H1 (cell line): ENCODE measurements at regions not wholly inside any gene's neighbourhood (a gene's known extent, or its start where the extent isn't known, plus 50 kb on each side); places are given as distances from the start of the nearest gene placed in this dataset.

Experiments used
- CTCF ChIA-PET: fragments of 300-600 bp; sonication (Branson Sonifier 250); formaldehyde crosslinking; loops from one replicate; lab custom pipeline; 2021; ENCODE audit not compliant: partially characterized antibody; lab: Charles Lee
- POLR2A ChIA-PET: fragments of 300-600 bp; sonication (Branson Sonifier 250); formaldehyde crosslinking; loops from one replicate; lab custom pipeline; 2021; ENCODE audit warnings: inconsistent platforms; ENCODE audit not compliant: partially characterized antibody; lab: Charles Lee
- DNase-seq, 2 experiments: peaks; one replicate each; pipeline versions ENCODE4 v3.0.0 to v3.0.0-alpha.2; 2010 to 2022; ENCODE audit warnings: low spot score in 2 of 2, low read depth in 1 of 2, mixed read lengths in 1 of 2
- FAIRE-seq: peaks from 2 replicates; lab custom pipeline; 2011; peaks lifted over from hg19 to GRCh38; lab: Jason Lieb, UNC
- H2AFZ ChIP-seq: 2 replicates; pipeline ENCODE4 v1.8.1; 2012; ENCODE audit warnings: low read length, inconsistent platforms
- H2AK5ac ChIP-seq: 2 replicates; pipeline ENCODE4 v1.6.1; 2013; ENCODE audit warnings: low read depth, low read length
- H2BK120ac ChIP-seq: replicated peaks from 2 replicates; pipeline ENCODE3; 2013; ENCODE audit warnings: low read depth, low read length, inconsistent platforms
- H2BK12ac ChIP-seq: 2 replicates; pipeline ENCODE4 v1.6.1; 2013; ENCODE audit warnings: low read depth, low read length
- H2BK15ac ChIP-seq: 2 replicates; pipeline ENCODE4 v1.6.1; 2013; ENCODE audit warnings: low read length
- H2BK20ac ChIP-seq: 2 replicates; pipeline ENCODE4 v1.6.1; 2013; ENCODE audit warnings: low read length
- H2BK5ac ChIP-seq: 2 replicates; pipeline ENCODE4 v1.6.1; 2013; ENCODE audit warnings: low read depth, low read length
- H3K14ac ChIP-seq: 2 replicates; pipeline ENCODE4 v1.6.1; 2013; ENCODE audit warnings: inconsistent platforms; ENCODE audit not compliant: insufficient read length
- H3K18ac ChIP-seq: 2 replicates; pipeline ENCODE4 v1.6.1; 2013; ENCODE audit warnings: low read length; ENCODE audit errors: extremely low read depth
- H3K23ac ChIP-seq: 2 replicates; pipeline ENCODE4 v1.6.1; 2013; ENCODE audit warnings: inconsistent platforms; ENCODE audit not compliant: insufficient read length
- H3K23me2 ChIP-seq: 2 replicates; pipeline ENCODE4 v1.6.1; 2013; ENCODE audit warnings: low read depth, low read length
- H3K27ac ChIP-seq: 2 replicates; pipeline ENCODE4 v1.6.1; 2011; ENCODE audit warnings: low read depth, low read length, inconsistent platforms
- H3K27me3 ChIP-seq, 4 experiments: replicated peaks in 1 of 4; 1 replicate in 1 of 4; 2 replicates in 3 of 4; pipeline versions ENCODE4 v1.6.1 to v1.8.1; 2011 to 2013; ENCODE audit warnings: low read length in 3 of 4, mild to moderate bottlenecking in 3 of 4, inconsistent platforms in 2 of 4, mixed read lengths in 2 of 4, moderate library complexity in 1 of 4; ENCODE audit not compliant: control insufficient read depth in 3 of 4, insufficient read depth in 3 of 4; ENCODE audit errors: extremely low read depth in 1 of 4
- H3K36me3 ChIP-seq, 4 experiments: 2 replicates each; pipeline versions ENCODE4 v1.6.1 to v1.8.1; 2011 to 2013; ENCODE audit warnings: mild to moderate bottlenecking in 4 of 4, low read length in 3 of 4, moderate library complexity in 2 of 4, control low read depth in 1 of 4, inconsistent platforms in 1 of 4; ENCODE audit not compliant: insufficient read depth in 4 of 4, control insufficient read depth in 2 of 4
- H3K4ac ChIP-seq: replicated peaks from 2 replicates; pipeline ENCODE3; 2013; ENCODE audit warnings: low read length, low read depth, mixed read lengths, inconsistent platforms; ENCODE audit not compliant: insufficient read length
- H3K4me1 ChIP-seq, 4 experiments: replicated peaks in 1 of 4; 1 replicate in 1 of 4; 2 replicates in 3 of 4; pipeline versions ENCODE4 v1.6.1 to v1.8.1; 2011 to 2013; ENCODE audit warnings: low read length in 3 of 4, inconsistent platforms in 2 of 4, mixed read lengths in 1 of 4; ENCODE audit not compliant: insufficient read depth in 4 of 4, control insufficient read depth in 3 of 4
- H3K4me2 ChIP-seq, 2 experiments: 2 replicates each; pipeline versions ENCODE4 v1.6.1 to v1.8.1; 2011 to 2013; ENCODE audit warnings: low read depth in 2 of 2, low read length in 2 of 2, control low read depth in 1 of 2, inconsistent platforms in 1 of 2, mild to moderate bottlenecking in 1 of 2; ENCODE audit not compliant: insufficient read depth in 1 of 2
- H3K4me3 ChIP-seq, 4 experiments: fragments of 200-600, 300-600 bp in 1 of 4; sonication (generic), shearing (Covaris generic), sonication (Bioruptor Twin) in 1 of 4; 2 replicates each; pipeline versions ENCODE4 v1.5.1 to v1.8.1; 2011 to 2016; ENCODE audit warnings: low read length in 4 of 4, low read depth in 3 of 4, control low read depth in 2 of 4, inconsistent platforms in 2 of 4, mild to moderate bottlenecking in 2 of 4, mixed read lengths in 1 of 4, moderate library complexity in 1 of 4; ENCODE audit not compliant: insufficient read depth in 2 of 4; ENCODE audit errors: extremely low read depth in 1 of 4
- H3K56ac ChIP-seq: replicated peaks from 2 replicates; pipeline ENCODE3; 2013; ENCODE audit warnings: low read depth, mild to moderate bottlenecking, mixed read lengths, low read length, inconsistent platforms; ENCODE audit not compliant: insufficient read length
- H3K79me1 ChIP-seq: 2 replicates; pipeline ENCODE4 v1.6.1; 2013; ENCODE audit warnings: low read depth, low read length, control low read depth
- H3K79me2 ChIP-seq, 2 experiments: 2 replicates each; pipeline versions ENCODE4 v1.6.1 to v1.8.1; 2012 to 2013; ENCODE audit warnings: low read length in 2 of 2, mild to moderate bottlenecking in 2 of 2, inconsistent platforms in 1 of 2; ENCODE audit not compliant: insufficient read depth in 2 of 2, control insufficient read depth in 1 of 2
- H3K9ac ChIP-seq, 4 experiments: replicated peaks in 1 of 4; 1 replicate in 1 of 4; 2 replicates in 3 of 4; pipeline versions ENCODE4 v1.6.1 to v1.8.1; 2011 to 2013; ENCODE audit warnings: low read depth in 3 of 4, low read length in 3 of 4, control low read depth in 2 of 4, mild to moderate bottlenecking in 2 of 4, moderate library complexity in 2 of 4, inconsistent platforms in 1 of 4; ENCODE audit errors: extremely low read depth in 1 of 4
- H3K9me3 ChIP-seq, 2 experiments: 2 replicates each; pipeline versions ENCODE4 v1.6.1 to v1.8.1; 2012 to 2013; ENCODE audit warnings: mild to moderate bottlenecking in 2 of 2, moderate library complexity in 2 of 2, control low read depth in 1 of 2, inconsistent platforms in 1 of 2, low read depth in 1 of 2, low read length in 1 of 2, mixed read lengths in 1 of 2; ENCODE audit not compliant: insufficient read depth in 2 of 2
- H4K20me1 ChIP-seq, 2 experiments: replicated peaks in 1 of 2; 2 replicates each; pipeline versions ENCODE3 to v1.8.1; 2011 to 2013; ENCODE audit warnings: inconsistent platforms in 2 of 2, low read length in 2 of 2, mild to moderate bottlenecking in 1 of 2; ENCODE audit not compliant: insufficient read depth in 2 of 2, control insufficient read depth in 1 of 2
- H4K5ac ChIP-seq: 2 replicates; pipeline ENCODE4 v1.6.1; 2013; ENCODE audit warnings: low read length, low read depth, mixed read lengths, inconsistent platforms; ENCODE audit not compliant: insufficient read length
- H4K8ac ChIP-seq: 2 replicates; pipeline ENCODE4 v1.8.0; 2013; ENCODE audit warnings: mild to moderate bottlenecking, moderate library complexity, low read length, inconsistent platforms; ENCODE audit not compliant: insufficient read depth; ENCODE audit errors: extremely low read depth
- H4K91ac ChIP-seq: replicated peaks from 2 replicates; pipeline ENCODE3; 2013; ENCODE audit warnings: low read length, mixed read lengths, inconsistent platforms; ENCODE audit not compliant: insufficient read length
- CBX8 ChIP-seq: fragments of 300-800, 300-1000 bp; sonication (generic); IDR thresholded peaks from 2 replicates; pipeline ENCODE4 v1.7.1; 2016; ENCODE audit warnings: low read depth, low read length, borderline replicate concordance
- CHD2 ChIP-seq: IDR thresholded peaks from 2 replicates; pipeline ENCODE4 v1.6.1; 2012; ENCODE audit warnings: low read length, improper control_type of control experiment
- CTBP2 ChIP-seq: IDR thresholded peaks from 2 replicates; pipeline ENCODE4 v1.7.0; 2011; ENCODE audit warnings: borderline replicate concordance, mild to moderate bottlenecking, moderate library complexity, mixed read lengths, low read length; ENCODE audit not compliant: insufficient read depth, insufficient read length
- EGR1 ChIP-seq: IDR thresholded peaks from 2 replicates; pipeline ENCODE4 v1.6.1; 2011; ENCODE audit warnings: low read depth, low read length, borderline replicate concordance
- EP300 ChIP-seq, 2 experiments: IDR thresholded peaks; 1 replicate in 1 of 2; 2 replicates in 1 of 2; pipeline ENCODE4 v1.6.1; 2011 to 2012; ENCODE audit warnings: low read depth in 2 of 2, low read length in 2 of 2, mild to moderate bottlenecking in 2 of 2, borderline replicate concordance in 1 of 2, inconsistent platforms in 1 of 2, moderate library complexity in 1 of 2
- EZH2 ChIP-seq: fragments of 200-600 bp; sonication (generic); IDR thresholded peaks from 2 replicates; pipeline ENCODE4 v1.7.1; 2012; ENCODE audit warnings: low read depth, mild to moderate bottlenecking, moderate library complexity, low read length, inconsistent platforms; ENCODE audit not compliant: severe bottlenecking
- FOSL1 ChIP-seq: IDR thresholded peaks from 2 replicates; pipeline ENCODE4 v1.6.1; 2011; ENCODE audit warnings: mild to moderate bottlenecking, low read depth, low read length, moderate library complexity; ENCODE audit not compliant: insufficient read depth
- KDM5A ChIP-seq: fragments of 200-600 bp; IDR thresholded peaks from 2 replicates; pipeline ENCODE4 v1.7.1; 2012; ENCODE audit warnings: mild to moderate bottlenecking, low read length, inconsistent platforms, mixed read lengths
- MAFK ChIP-seq: IDR thresholded peaks from 2 replicates; pipeline ENCODE4 v1.6.1; 2012; ENCODE audit warnings: low read depth, mild to moderate bottlenecking, improper control_type of control experiment, low read length
- NRF1 ChIP-seq: IDR thresholded peaks from 2 replicates; pipeline ENCODE4 v1.6.1; 2011; ENCODE audit warnings: mild to moderate bottlenecking, low read depth, low read length, improper control_type of control experiment
- POLR2A ChIP-seq, 2 experiments: IDR thresholded peaks; 1 replicate in 1 of 2; 2 replicates in 1 of 2; pipeline ENCODE4 v1.6.1; 2011; ENCODE audit warnings: low read depth in 2 of 2, low read length in 2 of 2, mild to moderate bottlenecking in 2 of 2; ENCODE audit errors: control extremely low read depth in 1 of 2
- SAP30 ChIP-seq: fragments of 300-600 bp; sonication (generic); IDR thresholded peaks from 2 replicates; pipeline ENCODE4 v1.7.1; 2012; ENCODE audit warnings: low read length, moderate library complexity, mild to moderate bottlenecking, inconsistent platforms; ENCODE audit not compliant: insufficient read depth, insufficient replicate concordance
- TAF7 ChIP-seq: optimal IDR thresholded peaks from 2 replicates; pipeline ENCODE3; 2011; ENCODE audit warnings: low read depth, mild to moderate bottlenecking, inconsistent platforms, low read length, moderate library complexity, borderline replicate concordance
- TCF12 ChIP-seq: IDR thresholded peaks from 2 replicates; pipeline ENCODE4 v1.6.1; 2011; ENCODE audit warnings: low read depth, mild to moderate bottlenecking, low read length
- TEAD4 ChIP-seq: IDR thresholded peaks from 2 replicates; pipeline ENCODE4 v1.6.1; 2012; ENCODE audit warnings: low read depth, low read length, inconsistent platforms, mixed read lengths
- WGBS, 2 experiments: shearing (Covaris generic) in 1 of 2; methylation state at CpG; one replicate each; pipeline versions ENCODE4 v1.1.6 to v1.1.7; 2013 to 2015; ENCODE audit warnings: low lambda C conversion rate in 2 of 2, mixed read lengths in 2 of 2, inconsistent platforms in 1 of 2, low coverage in 1 of 2, missing lambda C conversion rate in 1 of 2; ENCODE audit not compliant: insufficient replicate concordance in 2 of 2, insufficient coverage in 1 of 2, insufficient read length in 1 of 2; ENCODE audit errors: extremely low coverage in 1 of 2, missing lambda C conversion rate in 1 of 2; 5-methylcytosine and 5-hydroxymethylcytosine counted together

- no peak overlapping the region for H3K56ac ChIP-seq
- H3K18ac ChIP-seq, result no peak overlapping the region
- H3K36me3 ChIP-seq, result no peaks in the 10 kb centered on the region
- ChIA-PET CTCF (interaction anchor here (0.6 kb wide), 1 partner anchor 280 kb away, joined by 4 read pairs; no protein-coding TSS in a partner anchor), POLR2A (no interaction called here)
- no peak overlapping the region for H3K14ac ChIP-seq
- H2BK15ac ChIP-seq, result no peak overlapping the region
- no peak overlapping the region for H2BK5ac ChIP-seq
- no peaks in the 10 kb centered on the region for H3K27me3 ChIP-seq
- no peaks in the 10 kb centered on the region for H4K20me1 ChIP-seq
- no peak overlapping the region for H2BK120ac ChIP-seq
- no peak overlapping the region for H3K9ac ChIP-seq
- no peaks in the 10 kb centered on the region for H3K9me3 ChIP-seq
- H4K5ac ChIP-seq, result no peak overlapping the region
- no peak overlapping the region for H3K4me3 ChIP-seq
- no peak overlapping the region for H3K23ac ChIP-seq
- no peak overlapping the region for H2BK12ac ChIP-seq
- no peak overlapping the region for H2AFZ ChIP-seq
- no peaks in the 10 kb centered on the region for H3K23me2 ChIP-seq
- FAIRE-seq (no peak), DNase-seq (no peak)
- no peak overlapping the region for H2AK5ac ChIP-seq
- H3K27ac ChIP-seq, result no peak overlapping the region
- H2BK20ac ChIP-seq, result no peak overlapping the region
- no peak overlapping the region for H4K91ac ChIP-seq
- no peak overlapping the region for H3K4ac ChIP-seq
- peaks cover 0 to 2% (median 0%) of the 10 kb centered on the region in 4 experiments; a peak in 1 of 7 replicates for H3K4me1 ChIP-seq
- H3K4me2 ChIP-seq, result no peak overlapping the region
- 93% methylated on average over 2 of the region's 2 CpGs; no CpG with 5 or more reads in 1 of the 2 experiments for WGBS, 2 experiments
- H3K79me2 ChIP-seq, result no peaks in the 10 kb centered on the region
- H4K8ac ChIP-seq, result no peak overlapping the region
- H3K79me1 ChIP-seq, result no peaks in the 10 kb centered on the region
- TF ChIP-seq SAP30 (no peak), TAF7 (no peak), CHD2 (no peak), EP300 (IDR thresholded peaks at IDR 0.05; ENCODE audit: borderline replicate concordance in 1 of 2, low read depth in 2 of 2, low read length in 2 of 2) (no peak), KDM5A (no peak), MAFK (no peak), TCF12 (no peak), EGR1 (no peak), CBX8 (no peak), NRF1 (no peak), CTBP2 (no peak), TEAD4 (no peak), POLR2A (IDR thresholded peaks at IDR 0.05; ENCODE audit: control extremely low read depth in 1 of 2, low read depth in 2 of 2, low read length in 2 of 2) (no peak), FOSL1 (no peak), EZH2 (no peak)
Measured at GRCh38 chr3:194962056-194962455, 276.4 kb downstream of the FAM43A start.
